Epidermal melanocyte (primary cell): ENCODE measurements at regions not wholly inside any gene's neighbourhood (a gene's known extent, or its start where the extent isn't known, plus 50 kb on each side); places are given as distances from the start of the nearest gene placed in this dataset.
"Not testable (repeated sequence)": the region's sequence is repeated elsewhere in the genome, so short reads cannot be mapped to it uniquely, and the experiment has no call there.

Experiments used
- DNase-seq: peaks from one replicate; pipeline ENCODE4 v3.0.0; 2011; ENCODE audit warnings: low spot score; ENCODE audit not compliant: insufficient read length

DNA sequence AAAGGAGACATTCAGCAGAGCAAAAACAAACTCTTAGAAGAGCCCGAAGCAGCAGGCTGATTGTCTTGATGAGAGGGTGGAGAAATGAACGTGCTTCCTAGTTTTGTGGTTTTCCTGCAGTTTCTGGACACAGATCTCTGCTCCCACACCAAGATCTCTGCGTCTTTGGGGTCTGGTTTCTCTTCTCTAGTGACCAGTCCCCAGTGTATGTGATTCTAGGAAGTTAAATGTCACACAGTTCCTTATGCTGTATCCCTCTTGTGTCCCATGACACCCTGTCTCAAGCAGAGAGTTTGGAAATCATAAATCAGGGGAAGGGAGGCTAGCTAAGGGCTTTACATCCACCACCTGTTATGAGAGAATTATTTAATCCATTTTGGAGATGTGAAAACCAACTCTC, 55.4 kb upstream of the KLF14 start:
- no peak for DNase-seq

DNA sequence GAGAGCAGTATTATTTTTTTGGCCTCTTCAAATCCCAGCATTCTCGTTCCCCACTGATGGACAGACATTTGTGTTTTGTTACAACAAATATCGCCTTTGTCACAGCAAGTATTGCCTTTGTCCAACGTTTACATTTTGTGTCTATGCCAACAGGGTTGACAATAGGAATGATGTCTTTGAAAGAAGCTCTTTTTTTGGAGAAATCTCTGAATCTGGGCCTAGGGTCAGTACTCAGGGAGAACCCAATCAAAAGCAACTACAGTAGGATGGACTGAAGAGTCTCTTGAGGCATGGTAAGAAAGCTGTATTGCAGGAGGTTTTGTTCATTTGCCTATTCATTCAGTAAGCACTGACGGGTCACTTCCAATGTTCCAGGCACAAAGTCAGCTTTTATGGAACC, 57.7 kb upstream of the KLF14 start:
- DNase-seq, result no peak

GRCh38 chr7:130793855-130794618, 60.0 kb upstream of the KLF14 start:
- DNase-seq, result no peak

- no peak for DNase-seq
Observed at GRCh38 chr7:130794619-130794922, 60.6 kb upstream of the KLF14 start.

- DNase-seq, result not testable (repeated sequence)
Observed at GRCh38 chr7:130796425-130796824, 62.4 kb upstream of the KLF14 start.

DNA sequence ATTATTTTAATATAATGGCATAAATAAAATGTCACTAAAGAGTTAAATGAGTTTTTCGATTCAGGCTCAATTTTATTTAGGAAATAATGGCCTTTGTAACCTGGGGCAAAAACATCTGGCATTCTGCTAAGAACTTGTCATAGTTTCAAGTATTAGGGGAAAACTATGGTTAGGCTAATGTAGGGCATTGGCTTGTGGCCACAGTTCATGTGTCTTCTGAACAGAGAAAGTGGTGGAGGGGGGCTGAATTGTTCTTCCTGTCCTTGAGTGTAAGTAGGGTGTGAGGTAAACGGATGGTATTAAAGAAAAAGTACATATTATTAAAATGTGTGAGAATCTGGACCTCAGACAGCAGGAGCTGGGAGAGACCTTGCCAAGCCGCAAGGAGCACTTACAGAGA, 69.1 kb upstream of the KLF14 start:
- no peak for DNase-seq

GRCh38 chr7:130804220-130804619, 70.2 kb upstream of the KLF14 start:
- peak; percentile 28 for DNase-seq

DNA sequence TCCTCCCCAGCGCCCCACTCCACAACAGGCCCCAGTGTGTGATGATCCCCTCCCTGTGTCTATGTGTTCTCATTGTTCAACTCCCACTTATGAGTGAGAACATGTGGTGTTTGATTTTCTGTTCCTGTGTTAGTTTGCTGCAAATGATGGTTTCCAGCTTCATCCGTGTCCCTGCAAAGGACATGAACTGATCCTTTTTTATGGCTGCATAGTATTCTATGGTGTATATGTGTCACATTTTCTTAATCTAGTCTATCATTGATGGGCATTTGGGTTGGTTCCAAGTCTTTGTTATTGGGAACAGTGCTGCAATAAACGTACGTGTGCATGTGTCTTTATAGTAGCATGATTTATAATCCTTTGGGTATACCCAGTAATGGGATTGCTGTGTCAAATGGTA, 78.8 kb upstream of the KLF14 start:
- not testable (repeated sequence) for DNase-seq

DNA sequence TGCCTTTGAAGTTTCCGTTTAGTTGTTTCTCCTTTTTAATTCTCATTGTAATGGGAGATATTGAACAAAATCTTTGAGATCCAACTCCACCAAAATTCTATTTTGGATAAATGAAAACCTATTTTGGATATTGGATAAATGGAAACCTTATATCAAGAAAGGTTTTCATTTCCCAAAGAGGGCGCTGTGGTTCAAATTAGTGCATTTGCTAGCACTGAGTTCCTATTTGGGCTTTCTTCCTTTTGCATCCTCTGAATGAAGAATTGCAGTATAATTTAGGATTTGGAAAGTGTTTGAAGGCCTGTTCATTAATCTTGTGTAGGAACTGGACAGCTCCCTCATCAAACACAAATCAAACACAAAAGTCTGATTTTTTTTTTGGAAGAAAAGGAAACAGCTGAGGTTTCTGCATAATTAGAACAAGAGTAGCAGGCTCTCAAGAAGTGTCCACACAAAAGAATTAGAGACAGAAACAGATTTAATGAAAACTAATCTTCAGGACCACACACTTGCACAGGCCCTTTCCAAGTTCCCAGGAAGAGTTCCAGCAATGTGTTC, 80.8 kb upstream of the KLF14 start:
- no peak for DNase-seq

DNA sequence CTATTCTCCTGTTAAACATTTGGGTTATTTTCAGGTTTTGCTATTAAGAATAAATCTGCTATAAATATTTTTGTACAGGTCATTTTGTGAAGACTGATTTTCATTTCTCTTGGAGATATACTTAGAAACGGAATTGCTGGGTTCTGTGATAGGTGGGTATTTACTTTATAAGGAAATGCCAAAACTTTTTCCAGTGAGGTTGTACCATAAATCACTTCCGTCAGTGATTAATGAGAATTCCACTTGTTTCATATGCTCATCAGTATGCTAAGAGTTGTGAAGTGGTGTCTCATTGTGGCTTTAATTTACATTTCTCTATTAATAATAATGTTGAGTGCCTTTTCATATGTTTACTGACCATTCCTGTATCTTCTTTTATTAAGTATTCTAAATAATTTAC, 84.0 kb upstream of the KLF14 start:
- DNase-seq, result no peak

- DNase-seq, result no peak
Observed at GRCh38 chr7:130821864-130822263, 87.9 kb upstream of the KLF14 start.

- peak; percentile 22 for DNase-seq
Observed at GRCh38 chr7:130822642-130823041, 88.6 kb upstream of the KLF14 start.

GRCh38 chr7:130823060-130823459, 89.1 kb upstream of the KLF14 start:
- DNase-seq, result no peak

DNA sequence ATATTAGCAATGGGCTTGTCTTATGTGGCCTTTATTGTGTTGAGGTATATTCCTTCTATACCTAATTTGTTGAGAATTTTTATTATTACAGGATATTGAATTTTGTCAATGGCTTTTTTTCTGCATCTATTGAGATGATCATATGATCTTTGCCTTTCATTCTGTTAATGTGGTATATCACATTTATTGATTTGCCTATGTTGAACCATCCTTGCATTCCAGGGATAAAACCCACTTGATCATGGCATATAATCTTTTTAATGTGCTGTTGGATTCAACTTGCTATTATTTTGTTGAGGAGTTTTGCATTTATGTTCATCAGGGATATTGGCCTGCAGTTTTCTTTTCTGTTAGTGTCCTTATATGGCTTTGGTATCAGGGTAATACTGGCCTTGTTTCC, 91.8 kb upstream of the KLF14 start:
- no peak for DNase-seq

DNA sequence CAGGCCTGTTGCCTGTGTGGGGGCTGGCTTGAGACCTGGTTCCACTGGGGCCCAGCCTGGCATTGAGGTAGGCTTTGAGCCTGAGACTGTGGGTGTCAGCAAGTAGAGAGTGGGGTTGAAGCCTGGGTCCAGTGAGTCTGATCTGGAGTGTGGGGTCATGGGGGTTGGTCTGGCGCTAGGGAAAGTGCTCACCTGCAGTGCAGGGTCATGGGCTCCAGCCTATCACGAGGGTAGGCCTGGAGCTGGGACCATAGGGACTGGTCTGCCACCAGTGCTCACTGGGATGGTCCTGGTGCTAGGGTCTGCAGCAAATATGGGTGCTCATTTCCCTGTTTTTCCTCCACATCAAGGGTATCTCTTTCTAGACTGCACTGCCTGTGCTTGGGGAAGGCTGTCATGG, 95.4 kb upstream of the KLF14 start:
- DNase-seq, result no peak

- no peak for DNase-seq
Observed at GRCh38 chr7:130831322-130831721, 97.3 kb upstream of the KLF14 start.

GRCh38 chr7:130831817-130832481, 97.9 kb upstream of the KLF14 start:
- DNase-seq, result peak; percentile 59

- DNase-seq, result no peak
Observed at GRCh38 chr7:130838738-130839137, 104.7 kb upstream of the KLF14 start.

- DNase-seq, result no peak
Observed at GRCh38 chr7:130840599-130840998, 106.6 kb upstream of the KLF14 start.

DNA sequence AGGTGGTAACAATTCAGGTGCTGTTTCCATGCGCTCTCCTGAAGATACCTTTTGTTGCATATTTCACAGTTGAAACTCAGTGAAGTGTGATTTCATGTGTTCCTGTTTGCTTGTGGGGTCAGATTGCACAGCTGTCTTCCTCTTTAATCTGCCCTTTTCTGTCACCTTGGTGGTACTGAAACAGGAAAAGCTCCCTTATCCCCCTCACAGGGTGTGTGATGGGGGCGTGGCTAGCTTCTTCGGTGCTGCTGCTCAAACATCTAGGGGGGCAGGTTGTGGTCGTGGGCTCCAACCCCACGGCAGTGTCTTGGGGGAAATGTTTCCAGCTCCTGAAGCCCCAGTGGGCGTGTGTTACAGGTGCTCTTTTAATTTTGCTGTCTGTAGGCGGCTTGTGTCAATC, 107.4 kb upstream of the KLF14 start:
- no peak for DNase-seq

GRCh38 chr7:130843703-130844102, 109.7 kb upstream of the KLF14 start:
- DNase-seq, result no peak

GRCh38 chr7:130844811-130845580, 111.0 kb upstream of the KLF14 start:
- no peak for DNase-seq
